Stimulated activated CD4-positive, alpha-beta T cell treated with anti-CD3 and anti-CD28 coated beads, Interleukin-4, amount 100 ng/mL, for 1 hour (primary cell): ENCODE measurements at regions not wholly inside any gene's neighbourhood (a gene's known extent, or its start where the extent isn't known, plus 50 kb on each side); places are given as distances from the start of the nearest gene placed in this dataset.

Experiments
- DNase-seq: peaks from one replicate; pipeline ENCODE4 v3.0.0-alpha.2; 2020

DNA sequence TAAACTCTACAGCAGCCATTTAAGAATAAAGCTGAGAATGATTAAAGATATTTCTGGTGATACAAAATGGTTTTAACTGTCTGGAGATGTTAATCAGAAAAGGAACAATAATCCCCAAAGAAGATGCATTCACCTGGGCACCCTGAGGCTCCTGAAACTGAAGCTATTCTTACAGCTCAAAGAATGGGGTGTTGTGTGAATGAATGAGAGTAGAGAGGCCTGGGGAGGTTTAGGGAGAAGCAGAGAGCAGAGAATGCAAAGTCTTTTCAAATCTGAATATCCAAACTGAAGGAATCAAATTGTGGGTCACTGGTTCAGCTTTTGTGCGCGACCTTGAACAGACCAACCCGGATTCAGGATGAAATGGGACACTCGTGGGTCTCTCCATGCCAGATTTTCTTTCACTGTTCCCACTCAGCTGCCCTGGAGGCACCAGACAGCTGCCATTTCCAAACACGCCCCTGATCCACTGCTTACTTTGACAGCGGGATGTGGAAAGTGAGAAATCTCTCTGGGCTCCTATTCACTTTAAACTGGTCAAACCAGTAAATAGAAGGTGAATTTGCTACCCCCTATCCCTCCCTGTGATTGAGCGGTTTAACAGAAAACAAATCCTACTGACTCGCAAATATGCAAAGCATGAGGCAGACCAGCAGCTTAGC lies 485.5 kb upstream of the THBS1 start:
- DNase-seq: no peak

DNA sequence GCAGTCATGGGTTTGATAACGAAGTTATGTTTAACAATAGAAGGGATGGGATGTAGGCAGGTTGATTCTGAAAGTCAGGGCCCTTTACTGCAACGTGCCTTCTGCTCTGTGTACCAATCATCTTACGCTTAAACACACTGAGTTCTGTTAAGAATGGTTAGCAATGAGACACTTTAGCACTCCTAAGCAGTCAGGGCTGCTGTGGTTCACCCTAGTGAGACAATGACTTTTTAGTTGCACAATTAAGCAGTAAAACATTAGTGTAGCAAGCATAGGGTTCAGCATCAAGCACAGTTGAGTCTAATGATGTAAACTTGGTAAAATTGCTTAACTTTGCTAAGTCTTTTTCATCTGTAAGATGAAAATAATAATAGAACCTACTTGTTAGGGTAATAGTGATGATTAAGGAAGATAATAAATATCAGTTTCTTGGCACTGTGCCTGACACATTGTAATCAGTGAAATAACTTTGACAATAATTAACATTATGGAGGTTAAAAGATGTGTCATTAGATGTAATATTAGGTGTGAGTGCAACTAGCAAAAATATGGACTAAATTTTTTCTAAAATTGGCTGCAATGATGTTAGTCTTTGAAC lies 484.2 kb upstream of the THBS1 start:
- no peak for DNase-seq

DNA sequence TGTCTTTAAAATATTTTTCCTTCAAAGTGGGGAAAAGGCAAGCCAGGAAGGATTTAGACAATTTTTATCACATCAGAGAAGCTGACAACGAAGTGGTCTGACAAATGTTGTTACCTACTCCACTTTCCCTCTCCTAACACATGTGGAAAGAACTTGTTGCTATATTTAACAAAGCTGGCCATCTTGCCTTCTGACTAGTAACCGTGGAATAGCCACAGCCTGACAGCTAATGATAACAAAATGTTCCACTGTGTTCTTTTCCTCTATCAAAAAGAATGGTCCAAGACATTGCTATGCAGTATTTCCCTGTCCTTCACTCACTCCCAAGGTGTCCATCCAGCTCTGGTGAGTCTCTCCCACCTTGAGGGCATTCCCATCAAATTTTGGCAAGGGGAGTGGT lies 481.4 kb upstream of the THBS1 start:
- DNase-seq: no peak

DNA sequence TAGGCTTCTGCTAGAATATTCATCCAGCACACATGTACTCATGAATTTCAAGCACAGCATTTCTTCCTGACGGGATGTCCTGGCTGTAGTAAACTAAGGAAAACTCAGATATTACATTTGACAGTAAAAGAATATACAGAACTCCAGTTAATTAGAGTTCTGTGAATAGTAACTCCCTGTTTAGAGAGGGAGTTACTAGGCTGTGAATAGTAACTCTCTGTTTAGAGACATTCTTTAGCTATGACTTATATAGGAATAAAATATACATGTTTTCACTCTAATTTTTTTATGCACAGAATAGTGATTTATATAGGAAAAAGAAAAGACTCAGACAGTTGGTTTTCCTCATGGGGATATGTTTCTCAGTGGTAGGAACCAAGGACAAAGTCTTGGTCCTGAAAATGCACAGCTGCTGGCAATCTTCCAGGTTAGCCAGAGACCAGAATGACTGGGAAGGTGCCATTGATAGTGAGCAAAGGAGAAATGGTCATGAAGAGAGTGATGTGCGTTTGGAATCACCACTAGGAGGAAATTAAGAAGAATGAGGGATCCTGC lies 480.7 kb upstream of the THBS1 start:
- no peak for DNase-seq

DNA sequence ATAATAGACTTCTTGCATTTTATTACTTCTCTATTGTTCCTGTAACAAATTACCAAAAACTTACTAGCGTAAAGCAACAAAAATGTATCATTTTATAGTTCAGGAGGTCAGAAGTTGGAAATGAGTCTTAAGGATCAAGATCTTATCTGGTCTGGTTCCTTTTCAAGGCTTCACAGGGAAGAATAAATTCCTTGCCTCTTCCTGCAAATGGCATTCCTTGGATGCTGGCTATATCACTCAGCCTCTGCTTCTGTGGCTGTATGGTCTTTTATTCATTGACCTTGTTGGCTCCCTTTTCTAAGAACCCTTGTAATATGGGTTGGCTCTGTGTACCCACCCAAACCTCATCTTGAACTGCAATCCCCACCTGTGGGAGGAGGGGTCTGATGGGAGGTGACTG lies 478.4 kb upstream of the THBS1 start:
- DNase-seq: no peak

DNA sequence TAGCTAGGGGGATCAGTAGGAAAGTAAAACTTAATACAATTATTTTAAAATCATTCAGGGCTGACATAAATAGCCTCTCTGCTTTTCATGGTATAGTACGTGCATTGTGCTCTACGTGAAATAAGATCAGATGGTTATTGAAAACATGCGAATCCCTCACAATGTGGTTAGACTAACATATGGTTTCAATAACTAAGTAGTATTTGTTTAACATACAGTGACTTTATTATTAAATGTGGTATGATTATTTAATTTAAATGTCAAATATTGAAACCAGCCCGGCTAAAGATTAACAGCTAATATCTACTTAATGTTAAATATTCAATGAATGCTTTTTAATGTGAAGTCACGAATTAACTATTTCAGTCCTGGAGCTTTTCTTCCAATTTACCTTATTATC lies 473.9 kb upstream of the THBS1 start:
- no peak for DNase-seq

DNA sequence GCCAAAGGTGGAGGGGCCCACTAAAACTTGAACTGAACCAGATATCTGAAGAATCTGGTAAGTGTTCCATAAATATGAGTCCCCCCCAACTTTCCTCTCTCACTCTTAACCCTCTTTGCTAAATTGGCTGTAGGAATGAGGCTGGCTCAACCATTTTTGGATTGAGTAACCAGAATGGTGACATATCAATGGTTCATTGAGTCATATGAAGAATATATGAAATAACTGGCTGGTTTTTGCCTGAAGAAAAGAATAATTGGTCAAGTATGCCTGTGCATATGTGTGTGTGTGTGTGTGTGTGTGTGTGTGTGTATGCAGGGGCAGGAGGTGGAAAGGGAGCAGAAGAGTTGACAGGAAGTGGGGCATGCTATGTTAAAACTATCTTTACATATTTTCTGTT lies 472.9 kb upstream of the THBS1 start:
- DNase-seq: no peak

DNA sequence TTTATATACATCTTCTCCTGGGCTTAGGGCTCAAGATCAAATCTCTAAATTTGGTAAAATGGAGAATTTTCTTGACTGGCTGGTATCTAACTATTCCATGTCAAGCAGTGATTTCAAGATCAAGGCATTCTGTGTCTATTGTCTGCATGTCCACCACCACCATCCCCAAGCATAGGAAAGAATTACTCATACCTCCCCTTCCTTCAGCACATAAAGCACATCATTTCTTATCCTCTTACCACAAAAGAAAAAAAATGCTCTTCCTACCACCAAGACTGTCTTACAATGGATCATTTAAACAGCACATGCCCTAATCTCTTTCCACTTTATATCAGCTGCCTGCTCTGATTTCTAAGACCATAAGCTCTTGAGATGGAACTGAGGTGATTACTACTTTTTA lies 470.5 kb upstream of the THBS1 start:
- DNase-seq: no peak

DNA sequence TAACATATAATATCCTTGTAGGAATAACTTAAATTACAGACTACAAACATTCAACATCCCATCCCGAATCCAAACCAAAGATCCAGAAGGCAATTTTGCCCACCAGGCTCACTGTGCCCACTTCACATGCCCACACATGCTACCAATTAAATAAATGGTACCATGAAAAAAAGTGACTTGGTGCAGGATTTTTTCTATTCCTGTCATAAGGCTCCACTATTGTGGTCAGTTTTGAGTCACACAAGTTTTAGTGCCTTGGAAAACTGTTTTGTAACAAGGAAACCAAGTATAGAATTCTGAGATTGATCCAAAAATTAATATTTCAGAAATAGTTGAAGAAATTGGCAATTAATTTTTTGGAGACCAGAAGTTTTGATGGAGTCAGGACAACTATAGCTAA lies 470.1 kb upstream of the THBS1 start:
- DNase-seq: no peak

DNA sequence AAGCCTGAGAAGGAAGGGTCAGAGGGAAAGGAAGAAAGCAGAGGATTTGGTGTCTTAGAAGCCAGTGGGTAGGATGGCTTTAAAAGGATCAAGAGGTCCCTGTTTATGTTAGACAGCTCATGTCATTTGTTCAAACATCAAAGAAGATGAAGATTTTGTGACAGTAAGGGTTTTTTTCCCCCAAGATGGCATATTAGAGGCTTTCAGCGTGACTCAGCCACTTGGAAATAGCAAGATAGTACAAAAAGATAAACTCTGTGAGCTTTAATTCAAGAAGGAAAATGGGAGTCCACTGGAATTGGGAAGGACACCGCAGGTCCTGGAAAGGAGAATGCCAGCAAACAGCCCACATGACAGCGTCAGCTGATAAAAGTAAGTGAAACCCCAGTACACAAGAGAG lies 467.1 kb upstream of the THBS1 start:
- DNase-seq: no peak

DNA sequence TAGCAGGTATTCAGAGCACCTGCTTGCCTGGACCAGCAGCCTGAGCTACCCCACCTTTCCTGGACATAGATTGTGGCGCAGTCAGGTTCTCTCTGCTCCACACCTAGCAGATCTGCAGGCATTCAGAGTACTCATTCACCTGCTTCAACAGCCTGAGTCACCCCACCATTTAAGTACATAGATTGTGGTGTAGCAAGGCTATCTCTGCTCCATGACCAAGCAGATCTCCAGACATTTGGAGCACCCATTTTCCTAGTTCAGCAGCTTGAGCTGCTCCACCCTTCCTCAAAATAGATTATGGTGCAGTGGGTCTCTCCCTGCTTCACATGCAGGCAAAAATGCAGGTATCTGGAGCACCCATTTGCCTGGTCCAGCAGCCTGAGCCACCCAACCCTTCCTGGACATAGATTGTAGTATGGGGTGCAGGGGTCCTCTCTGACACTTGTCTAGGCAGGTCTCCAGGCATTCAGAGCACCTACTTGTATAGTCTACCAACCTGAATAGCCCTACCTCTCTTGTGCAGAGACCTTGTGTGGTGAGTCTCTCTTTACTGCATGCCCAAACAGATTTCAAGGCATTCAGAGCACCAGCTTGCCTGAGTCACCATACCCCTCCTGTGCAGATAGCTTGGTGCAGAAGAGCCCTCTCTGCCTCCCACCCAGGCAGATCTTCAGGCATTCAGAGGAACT lies 466.0 kb upstream of the THBS1 start:
- DNase-seq: no peak

DNA sequence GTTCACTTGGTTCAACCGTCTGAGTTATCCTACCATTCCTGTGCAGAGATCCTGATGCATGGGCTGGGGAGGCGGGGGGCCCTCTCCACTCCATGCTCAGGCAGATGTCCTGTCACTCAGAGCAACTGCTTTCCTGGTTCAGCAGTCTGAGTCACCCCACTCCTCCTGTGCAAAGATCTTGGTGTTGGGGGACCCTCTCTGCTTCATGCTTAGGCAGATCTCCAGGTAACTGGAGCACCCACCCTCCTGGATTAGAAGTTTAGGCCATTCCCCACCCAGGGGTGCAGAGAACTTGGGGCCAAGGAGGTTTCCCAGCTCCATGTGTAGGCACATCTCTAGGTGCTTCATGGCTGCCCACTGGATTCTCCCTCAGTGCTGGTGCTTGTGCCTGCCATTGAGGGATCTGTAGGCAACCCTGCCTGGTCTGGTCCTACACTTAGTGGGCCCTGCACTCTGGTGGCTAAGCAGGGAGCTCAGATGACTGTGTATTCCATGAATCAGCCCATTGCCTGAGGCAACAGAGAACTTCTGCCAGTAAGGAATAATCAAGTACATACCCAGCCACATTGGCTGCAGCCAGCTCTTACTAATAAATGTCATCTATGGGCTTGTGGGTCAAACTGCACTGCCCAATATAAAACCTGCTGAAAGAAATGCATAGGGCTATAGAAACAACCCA lies 465.4 kb upstream of the THBS1 start:
- no peak for DNase-seq

DNA sequence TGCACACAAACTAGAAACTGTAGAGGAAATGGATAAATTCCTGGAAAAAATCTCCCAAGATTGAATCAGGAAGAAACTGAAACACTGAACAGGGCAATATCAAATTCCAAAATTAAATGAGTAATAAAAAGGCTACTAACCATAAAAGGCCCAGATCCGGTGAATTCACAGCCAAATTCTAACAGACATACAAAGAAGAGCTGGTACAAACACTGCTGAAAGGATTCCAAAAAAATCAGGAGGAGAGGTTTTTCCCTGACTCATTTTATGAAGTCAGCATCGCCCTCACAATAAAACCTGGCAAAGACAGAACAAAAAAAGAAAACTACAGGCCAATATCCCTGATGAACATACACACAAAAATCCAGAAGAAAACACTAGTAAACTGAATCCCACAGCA lies 462.4 kb upstream of the THBS1 start:
- no peak for DNase-seq

DNA sequence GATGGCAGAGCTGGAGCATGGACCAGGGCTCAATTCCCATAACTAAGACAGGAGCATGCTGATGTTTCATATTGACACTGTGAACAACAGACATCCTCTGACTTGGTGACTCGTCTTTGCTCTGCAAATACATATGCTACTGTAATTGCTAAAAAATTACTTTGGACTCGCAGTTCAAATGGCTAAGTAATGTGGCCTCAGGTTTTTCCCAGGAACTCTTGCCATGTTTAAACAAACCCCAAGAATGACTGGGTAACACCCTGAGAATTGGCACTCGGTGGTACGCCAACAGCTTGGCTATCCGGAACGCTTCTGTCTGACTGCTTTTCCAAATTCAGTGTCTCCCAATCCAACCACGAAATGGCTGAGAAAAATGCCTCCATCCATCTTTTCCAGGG lies 456.7 kb upstream of the THBS1 start:
- DNase-seq: no peak

DNA sequence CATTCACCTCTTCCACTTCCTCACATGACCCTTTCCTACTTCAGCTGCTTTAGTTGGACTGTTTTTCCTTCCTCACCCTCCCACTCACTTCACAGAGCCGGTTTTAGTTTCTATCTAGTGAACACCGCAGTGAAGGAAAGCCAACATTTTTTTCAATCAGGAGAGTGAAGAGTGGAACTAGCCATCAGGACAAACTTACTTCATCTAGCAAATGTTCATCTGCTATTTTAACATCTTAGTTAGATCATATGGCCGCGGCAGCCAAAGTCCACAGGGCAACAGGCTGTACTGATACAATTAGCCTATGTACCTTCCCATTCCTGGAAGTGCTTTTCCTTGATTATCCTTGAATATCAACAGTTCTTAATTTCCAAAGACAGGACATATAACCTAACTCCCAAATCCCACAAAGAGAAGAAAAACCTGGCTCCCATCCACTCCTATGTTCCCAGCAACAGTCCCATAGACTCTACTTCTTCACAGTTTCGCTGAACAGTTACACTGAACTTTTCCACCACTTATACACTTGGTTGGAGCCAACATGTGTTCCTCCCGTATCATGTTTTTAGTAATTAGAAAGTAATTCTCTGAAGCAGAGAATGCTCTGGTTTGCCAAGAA lies 456.2 kb upstream of the THBS1 start:
- DNase-seq: no peak

DNA sequence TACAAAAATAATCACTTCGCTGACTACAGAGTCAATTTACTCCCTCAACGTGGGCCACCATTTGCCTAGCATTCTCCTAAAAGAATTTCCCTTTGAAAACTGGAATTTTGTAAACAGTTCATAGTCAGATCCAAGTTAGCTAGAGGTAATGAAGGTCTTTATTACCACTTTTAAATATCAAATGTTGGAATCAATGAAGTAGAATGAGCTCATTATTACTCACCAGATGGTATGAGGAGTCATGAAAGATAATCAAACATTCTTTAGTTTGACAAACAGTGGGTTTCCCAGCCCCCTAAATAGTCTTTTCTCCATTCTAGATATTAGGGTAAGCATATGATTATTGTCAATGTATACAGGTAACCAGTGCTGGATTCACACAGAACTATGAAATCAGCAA lies 455.7 kb upstream of the THBS1 start:
- DNase-seq: no peak

DNA sequence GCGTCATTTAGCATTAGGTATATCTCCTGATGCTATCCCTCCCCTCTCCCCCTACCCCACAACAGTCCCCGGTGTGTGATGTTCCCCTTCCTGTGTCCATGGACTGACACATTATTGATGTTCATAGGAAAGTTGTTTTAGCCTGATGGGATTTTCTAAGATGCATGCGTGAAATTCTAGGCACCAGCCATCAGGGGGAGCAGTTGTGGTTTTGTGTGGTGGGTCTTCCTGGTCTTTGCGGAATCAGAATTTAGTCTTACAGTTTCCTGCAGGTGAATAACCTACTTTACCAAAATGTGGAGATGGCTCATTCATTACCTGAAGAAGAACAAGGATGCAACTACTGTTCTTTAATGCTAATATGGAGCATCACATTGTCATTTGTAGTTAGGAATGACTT lies 455.0 kb upstream of the THBS1 start:
- DNase-seq: no peak

DNA sequence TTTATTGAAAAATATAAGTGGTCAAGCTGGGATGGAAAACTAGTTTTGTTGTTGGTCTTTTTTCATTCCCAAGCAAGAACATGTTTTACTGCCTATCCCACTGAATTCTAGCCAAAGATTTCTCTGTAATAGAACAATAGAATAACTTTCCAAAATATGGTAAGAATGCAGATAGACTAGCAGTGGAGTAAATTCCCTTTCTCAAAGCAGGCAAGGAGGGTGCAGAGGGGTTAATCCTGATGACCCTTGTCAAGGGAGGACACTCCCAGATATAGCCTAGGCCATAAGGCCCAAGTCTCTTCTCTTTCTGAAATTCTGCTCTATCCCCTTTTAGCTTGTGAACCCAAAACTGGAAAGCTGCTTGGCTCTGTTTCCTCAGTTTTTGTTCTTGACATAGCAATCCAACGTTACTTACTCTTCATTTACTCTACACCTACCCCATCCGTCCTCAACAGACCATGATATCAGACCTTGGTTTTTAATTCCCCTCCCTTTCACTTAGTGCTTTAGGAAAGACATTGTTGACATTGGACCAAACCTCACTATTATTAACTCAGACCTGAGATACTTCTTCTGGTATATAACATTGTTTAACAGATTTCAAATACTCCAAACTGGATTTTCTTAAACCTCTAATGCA lies 453.6 kb upstream of the THBS1 start:
- DNase-seq: no peak

DNA sequence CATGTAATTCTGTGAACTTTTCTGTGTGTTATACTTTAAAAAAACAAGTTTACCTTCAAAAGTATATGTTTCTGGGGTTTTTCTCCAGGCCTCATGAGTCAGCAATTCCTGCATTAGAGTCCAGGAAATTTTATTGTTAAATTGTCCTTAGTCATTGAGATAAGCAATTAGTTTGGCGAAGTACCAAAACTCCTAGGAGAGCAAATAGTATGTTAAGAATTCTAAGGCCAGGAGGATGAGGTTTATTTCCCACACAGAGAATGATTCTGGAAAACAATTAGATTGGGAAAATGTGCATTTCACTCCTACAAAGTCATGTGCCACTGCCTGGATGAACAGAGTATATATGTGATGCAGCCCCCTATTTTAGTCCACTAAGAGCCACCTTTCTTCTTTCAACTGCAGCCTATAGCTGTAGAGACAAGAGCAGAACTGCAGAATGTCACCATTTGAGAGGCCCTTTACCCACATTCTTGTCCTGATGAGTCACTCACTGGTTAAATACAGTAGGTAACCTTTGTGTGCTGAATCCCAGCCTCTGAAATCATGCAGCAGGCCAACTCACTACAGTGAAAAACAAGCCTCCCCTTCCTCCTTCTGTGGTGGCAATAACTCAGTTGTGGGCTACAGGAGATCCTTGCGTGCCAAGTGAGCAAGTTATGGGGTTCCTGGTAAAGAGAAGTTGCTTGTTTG lies 452.8 kb upstream of the THBS1 start:
- DNase-seq: no peak

DNA sequence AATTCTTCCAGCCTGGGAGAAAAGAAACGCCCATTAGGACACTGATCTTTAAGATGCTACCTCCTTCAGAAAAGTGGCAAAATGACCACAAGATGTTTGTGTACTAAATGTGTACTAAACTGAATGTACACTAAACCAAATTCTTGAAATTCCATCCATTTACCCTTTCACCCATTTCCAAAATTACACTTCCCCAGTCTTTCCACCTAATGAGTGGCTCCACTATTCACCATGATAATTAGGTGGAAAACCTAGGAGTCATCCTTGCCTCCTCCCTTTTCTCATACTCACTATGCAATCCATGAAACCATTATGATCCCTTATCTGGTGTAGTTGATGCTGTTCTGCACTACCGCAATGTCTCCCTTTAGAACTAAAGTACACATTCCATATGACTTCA lies 452.1 kb upstream of the THBS1 start:
- DNase-seq: no peak

DNA sequence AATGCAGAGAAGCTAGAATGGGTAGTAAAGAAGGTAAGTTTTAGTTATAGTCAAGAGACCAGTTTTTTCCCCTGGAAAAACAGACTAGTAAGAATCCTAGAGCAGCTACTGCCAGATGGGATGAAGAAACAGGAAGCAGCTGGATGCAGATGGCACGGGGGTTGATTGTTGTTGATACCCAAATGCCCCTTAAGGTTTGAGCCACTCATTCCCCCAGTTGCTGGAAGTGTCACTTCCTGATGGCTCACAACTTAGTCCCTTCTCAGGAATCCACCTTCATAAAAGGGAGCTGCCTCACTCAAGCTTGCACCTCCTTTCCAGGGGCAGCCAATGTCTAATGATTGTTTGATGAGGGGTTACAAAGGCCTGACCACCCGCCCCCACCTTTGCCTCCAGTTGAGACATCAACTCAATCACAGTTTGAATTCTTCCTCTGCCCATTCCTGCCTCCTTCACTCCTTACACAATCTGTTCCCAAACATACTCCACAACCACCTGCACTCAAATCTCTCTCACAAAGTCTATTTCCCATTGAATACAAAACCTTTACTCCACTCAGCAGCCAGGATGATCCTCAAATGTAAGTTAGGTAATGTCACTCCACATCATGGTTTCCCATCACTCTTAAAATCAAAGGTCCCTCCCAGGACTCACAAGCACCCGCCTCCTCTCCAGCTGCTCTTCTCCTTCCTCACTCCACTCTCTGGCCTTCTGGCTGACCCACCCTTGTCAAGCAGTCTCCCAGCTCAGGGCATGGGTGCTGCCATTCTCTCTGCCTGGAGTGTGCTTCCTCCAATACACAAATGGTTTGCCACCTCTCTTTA lies 450.1 kb upstream of the THBS1 start:
- no peak for DNase-seq
